ENCODE measurements at regions not wholly inside any gene's neighbourhood (a gene's known extent, or its start where the extent isn't known, plus 50 kb on each side); places are given as distances from the start of the nearest gene placed in this dataset.

DNA sequence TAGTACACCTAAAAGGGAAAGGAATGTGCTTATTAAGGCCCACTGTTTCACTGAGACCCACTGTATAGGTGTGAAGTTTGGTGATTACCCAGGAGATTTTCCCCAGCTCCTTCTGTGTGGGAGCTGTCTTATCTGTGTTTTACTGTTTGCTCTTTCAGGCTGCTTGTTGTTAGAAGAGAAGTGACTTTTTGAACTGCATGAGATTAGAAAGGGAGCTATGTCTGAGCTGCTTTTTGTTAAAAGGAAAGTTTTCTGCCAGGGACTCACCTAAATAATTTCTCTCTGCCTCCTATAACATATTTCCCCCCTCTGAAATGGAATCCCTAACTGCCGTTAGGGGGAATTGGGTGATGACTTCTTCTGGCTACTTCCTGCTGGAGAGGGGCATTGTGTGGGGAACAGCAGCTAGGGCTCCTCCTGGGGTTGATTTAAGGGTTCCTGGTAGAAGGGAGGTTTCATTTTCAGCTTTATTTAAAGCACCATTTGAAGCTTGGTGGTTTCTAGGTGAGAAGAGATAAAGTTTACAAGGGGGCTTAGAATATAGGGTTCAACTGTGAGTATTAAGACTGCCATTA is 77.1 kb upstream of the ATP11B start:
- no peak for DNase-seq (ENCODE audit: low read depth in 2 of 2)

DNA sequence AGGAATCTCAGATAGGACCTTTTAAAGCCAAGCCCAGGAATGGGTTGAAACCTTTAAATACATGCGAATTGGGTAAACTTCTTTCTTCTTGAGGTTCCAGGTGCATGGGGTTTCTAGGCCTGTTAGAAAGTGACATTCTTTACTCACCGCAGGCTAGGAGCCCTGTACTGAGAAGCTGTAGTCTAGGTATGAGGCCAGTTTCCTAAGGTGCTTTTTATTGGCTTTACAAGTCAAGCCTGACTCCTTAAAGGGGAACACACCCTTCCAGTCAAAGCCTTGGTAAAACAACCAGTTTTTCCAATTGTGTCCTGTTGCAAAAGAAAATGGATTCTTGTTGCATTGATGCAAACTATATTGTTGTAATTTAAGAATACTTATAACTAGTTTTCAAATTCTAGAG is 76.1 kb upstream of the ATP11B start:
- DNase-seq (ENCODE audit: low read depth in 2 of 2), result no peak

DNA sequence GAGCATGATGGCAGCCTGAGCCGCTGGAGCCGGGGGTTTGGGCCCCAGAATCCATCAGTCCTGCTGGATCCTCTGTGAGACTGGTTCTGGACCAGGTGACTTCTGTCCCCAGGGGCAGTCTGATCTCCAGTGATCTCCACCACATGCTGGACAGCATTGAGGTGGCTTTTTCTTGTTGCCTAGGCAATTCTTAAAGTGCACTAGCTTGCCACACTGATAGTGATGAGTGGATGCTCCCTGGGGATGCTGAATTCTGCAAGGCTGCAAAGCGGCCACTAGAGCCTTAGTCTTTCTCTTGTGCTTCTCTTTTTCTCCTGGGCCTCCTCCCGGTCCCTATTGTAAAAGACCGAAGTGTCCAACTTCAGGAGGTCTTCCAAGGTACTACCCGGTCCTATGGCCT is 70.4 kb upstream of the ATP11B start:
- DNase-seq (ENCODE audit: low read depth in 2 of 2), result no peak

DNA sequence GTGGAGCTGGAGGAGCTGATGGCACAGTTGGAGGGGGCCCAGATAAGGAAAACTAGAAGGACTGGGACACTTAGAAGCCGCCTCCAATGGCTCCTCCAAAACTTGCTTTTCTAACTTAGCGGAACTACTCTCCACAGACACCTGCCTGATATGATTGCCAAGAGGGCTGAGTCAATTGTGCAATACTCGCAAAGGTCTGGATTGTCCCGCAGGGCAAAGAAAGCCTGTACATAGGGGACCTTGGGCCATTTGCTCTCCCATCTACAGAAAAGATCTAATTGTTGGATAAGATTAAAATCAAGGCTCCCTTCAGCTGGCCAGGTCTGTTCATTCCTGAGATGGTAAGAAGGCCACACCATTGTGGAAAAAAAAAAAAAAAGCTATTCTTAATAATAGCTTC is 69.7 kb upstream of the ATP11B start:
- no peak for DNase-seq (ENCODE audit: low read depth in 2 of 2)

DNA sequence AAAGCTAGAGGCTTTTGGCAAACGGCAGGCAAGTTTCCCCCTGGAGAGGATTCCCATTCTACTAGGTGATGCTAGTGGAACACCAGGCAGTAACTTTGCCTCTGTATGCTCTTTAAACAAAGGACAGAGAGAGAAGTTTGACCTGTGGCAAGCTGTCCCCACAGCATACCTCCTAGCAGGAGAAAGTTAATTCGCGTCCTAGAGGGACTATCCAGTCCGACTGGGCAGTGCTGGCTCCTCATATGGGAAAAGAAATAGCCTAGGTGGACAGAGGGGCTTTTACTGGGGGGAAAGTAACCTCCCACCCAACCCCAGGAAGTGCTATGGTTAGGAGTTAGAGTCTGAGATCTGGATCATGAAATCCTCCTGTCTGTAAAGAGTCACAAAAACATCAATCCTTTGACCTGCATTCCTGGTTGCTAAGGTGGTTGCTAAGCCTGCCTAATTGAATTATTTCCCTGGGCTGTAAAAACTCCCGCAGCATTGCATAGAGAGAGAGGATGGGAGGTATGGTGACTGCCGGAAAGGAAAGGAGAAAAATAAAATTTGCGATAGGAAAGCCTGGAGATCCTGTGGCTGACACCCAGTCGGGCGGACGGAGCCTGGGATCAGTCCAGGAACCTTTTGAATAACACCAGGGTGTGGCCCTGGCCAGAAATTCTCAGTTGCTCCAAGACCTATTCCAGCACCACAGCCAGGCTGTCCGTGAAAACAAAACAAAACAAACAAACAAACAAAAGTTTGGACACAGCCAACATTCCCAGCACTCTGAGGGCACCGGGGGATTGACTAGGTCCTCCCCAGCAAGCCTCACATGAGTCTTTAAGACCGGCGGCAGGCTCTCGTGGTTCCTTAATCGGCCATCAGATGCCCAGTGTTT is 67.7 kb upstream of the ATP11B start:
- no peak for DNase-seq (ENCODE audit: low read depth in 2 of 2)

DNA sequence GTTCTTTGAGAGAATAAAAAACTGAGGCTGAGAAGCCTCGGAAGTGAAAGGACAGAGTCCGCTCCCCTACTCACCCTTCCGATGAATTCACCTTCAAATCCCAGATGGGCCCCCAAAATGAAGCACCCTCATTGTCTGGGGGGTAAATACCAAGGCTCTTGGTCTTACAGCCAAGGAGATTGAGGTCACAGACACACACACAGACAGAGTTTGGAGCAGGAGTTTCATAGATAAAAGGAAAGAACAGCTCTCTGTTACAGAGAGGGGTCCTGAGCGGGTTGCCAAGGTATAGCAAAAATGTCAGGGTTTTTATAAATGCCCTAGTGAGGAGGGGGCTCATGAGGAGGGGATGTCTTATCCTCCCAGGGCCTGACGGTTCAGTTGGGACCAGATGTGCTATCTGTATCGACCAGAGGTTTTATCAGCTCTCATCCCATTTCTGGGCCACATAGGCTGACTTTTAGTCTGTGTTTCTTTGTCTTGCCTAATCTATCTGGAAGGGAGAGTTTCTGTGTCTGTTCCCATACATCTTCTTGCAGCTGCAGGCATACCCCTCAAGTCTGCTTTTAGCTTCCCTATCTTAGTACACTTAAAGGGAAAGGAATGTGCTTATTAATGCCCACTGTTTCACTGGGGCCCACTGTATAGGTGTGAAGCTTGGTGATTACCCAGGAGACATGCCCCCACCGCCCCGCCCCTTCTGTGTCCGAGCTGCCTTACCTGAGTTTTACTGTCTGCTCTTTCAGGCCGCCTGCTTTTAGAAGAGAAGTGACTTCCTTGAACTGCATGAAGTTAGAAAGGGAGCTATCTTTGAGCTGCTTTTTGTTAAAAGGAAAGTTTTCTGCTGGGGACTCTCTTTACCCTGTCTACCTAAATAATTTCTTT is 66.8 kb upstream of the ATP11B start:
- DNase-seq (ENCODE audit: low read depth in 2 of 2), result no peak

DNA sequence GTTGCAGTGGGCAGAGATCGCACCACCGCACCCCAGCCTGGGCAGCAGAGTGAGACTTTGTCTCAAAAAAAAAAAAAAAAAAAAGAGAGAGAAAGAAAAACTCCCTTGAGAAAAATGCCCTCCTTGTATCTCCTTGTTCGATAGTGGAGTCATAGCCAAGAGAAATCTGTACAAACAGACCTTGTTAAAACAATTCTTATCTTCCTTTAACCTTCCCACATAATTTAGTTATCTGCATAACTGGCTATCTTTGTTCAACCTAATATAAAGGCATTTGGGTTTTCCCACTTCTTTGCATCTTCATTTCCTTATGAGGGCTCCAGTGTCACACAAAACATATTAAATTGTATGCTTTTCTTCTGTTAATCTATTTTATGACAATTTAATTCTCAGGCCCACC is 65.1 kb upstream of the ATP11B start:
- DNase-seq (ENCODE audit: low read depth in 2 of 2), result no peak

DNA sequence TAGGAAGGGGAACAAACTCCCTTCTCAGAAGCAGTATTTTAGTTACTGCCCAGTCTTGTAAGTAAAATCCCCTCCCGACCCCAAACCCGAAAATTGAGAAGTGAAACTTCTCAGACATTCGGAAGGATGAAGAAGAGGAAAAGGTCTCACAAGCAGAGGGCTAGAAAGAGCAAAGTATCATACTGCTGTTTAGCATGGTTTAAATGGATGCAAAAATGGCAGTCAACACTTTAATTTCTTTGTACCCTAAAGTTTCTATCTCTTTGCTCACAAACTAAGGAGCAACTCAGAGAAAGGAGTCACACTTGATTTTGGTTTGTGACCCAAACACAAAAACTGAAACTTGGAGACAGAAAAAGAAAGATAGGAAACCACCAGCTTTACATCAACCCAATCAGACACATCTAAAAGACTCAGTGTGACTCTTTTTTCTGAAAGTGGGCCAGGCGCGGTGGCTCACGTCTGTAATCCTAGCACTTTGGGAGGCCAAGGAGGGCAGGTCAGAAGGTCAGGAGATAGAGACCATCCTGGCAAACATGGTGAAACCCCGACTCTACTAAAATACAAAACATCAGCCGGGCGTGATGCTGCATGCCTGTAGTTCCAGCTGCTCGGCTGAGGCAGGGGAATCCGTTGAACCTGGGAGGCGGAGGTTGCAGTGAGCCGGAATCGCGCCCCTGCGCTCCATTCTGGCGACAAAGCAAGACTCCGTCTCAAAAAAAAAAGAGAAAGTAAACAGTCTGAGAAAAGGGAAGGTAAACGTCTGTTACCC is 63.2 kb upstream of the ATP11B start:
- DNase-seq (ENCODE audit: low read depth in 2 of 2), result no peak

DNA sequence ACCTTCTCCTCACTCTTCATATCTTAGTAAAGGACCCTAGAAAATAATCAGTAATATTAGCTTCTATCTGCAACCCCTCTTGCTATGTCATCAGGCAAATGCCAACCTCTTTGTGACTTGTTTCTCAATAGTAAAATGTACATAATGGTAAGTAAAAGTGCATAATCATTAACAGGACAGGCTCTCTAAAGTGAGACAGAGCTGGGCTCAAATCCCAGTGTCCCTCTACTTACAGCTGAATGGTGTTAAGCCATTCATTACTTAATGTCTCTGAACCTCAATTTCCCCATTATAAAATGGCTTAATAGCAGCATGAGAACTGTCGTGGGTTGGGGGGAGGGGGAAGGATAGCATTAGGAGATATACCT is 62.6 kb upstream of the ATP11B start:
- DNase-seq (ENCODE audit: low read depth in 2 of 2), result no peak

DNA sequence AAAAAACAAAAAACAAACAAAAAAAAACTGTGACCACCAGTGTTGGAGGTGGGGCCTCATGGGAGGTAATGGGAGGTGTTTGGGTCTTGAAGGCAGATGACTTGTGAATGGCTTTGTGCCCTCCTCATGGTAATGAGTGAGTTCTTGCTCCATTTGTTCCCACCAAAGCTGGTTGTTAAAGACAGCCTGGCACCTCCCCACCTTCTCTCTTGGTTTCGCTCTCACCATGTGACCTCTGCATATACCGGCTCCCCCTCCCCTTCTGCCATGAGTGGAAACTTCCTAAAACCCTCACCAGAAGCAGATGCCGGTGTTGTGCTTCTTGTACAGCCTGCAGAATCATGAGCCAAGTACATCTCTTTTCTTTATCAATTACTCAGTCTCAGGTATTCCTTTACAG is 61.5 kb upstream of the ATP11B start:
- no peak for DNase-seq (ENCODE audit: low read depth in 2 of 2)

DNA sequence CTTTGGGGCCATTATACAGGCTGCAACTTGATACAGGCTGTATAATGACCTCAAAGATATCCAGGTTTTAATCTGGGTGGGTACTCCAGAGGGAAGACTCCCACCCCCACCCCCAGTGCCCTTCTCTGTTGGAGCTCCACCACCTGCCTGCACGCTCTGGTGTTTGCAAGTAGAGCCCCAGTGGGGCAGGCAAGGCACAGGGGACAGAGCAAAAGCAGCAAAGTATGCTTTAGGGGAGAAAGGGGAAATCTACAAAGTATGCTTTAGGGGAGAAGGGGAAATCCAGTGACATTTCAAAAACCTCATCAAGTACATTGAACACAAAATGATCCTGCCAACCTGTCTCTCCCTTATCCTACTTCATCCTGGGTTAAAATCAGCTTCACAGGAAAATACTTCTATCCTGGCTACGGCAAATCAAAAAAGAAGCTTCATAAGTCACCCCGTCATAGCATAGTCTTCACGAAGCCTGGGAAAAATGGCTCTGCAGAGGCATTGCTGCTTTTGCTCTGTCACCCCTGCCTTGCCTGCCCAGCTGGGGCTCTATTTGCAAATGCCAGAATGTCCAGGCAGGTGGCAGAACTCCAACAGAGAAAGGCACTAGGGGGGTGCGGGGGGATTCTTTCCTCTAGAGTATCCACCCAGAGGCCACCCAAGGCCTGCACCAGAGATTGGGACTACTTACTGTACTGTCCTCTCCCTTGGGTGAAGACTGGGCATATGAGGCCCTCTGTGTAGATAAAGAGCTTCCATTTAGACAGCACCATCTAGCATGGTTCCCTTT is 60.9 kb upstream of the ATP11B start:
- no peak for DNase-seq (ENCODE audit: low read depth in 2 of 2)

DNA sequence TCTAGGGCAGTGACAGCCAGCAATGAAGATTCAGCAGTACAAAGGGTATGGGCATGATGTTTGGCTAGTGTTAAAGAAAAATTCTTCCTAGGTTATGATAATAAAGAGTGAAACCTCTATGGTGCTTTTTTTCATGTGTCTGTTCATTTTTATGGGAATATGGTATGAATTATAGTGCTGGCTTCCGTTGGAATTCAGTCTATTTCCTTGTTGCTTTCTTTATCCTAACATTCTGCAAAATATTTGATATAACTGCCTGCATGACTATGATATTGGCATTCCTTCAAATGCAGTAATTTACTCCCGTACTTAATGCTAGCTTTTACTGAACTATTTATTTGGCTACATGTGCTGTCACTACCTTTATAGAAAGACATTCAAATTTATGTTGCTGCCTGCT is 57.6 kb upstream of the ATP11B start:
- DNase-seq (ENCODE audit: low read depth in 2 of 2), result no peak

DNA sequence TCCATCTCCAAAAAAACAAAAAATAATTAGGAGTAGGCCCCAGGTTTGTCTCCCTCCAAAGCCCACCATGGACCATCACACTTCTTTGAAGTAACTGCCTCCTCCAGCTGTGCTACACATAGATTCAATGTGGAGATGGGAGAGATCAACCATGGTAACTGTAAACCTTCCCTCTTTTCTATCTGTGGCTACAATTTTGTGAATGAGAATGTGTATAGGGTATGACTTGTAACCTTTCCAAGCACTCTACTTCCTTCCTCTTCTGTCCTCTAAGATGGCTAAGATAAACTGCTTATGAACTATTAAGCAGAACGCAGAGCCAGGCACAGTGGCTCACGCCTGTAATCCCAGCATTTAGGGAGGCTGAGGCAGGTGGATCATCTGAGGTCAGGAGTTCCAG is 55.5 kb upstream of the ATP11B start:
- DNase-seq (ENCODE audit: low read depth in 2 of 2), result no peak

DNA sequence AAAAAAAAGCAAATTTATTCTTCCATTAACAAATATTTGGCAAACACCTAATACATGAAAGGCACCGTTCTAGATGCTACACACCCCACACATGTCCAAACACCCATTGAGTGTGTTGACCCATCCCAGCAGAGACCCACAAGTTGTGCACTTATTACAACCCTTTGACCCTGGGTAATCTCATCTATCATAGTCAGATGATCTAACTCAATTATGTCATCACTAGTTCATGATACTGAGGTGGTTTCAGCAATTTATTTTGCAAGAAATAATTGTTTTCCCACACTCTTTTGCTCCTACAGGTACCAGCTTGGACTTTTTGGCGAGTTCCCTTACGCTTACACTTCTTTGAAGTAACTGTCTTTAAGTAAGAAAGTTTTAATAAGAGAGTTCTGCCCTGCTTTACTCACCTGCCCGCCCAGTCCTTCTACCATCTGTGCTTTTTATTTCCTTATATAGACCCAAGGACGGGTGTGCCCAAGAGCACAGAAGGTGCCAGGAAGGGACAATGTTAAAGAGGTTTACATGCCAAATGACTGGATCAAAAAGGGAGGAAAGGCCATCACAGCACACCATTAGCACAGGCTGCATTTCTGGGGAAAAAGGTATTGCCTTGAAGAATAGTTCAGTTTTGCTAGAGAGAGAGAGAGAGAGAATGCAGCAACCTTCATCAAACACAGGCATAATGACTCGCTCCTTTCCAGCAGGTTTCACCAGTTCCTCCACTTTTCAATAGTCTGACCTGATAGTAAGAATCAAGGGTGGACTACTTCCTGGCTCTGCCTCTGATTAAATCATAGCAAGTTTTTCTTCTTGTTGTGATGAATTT is 54.5 kb upstream of the ATP11B start:
- no peak for DNase-seq (ENCODE audit: low read depth in 2 of 2)

DNA sequence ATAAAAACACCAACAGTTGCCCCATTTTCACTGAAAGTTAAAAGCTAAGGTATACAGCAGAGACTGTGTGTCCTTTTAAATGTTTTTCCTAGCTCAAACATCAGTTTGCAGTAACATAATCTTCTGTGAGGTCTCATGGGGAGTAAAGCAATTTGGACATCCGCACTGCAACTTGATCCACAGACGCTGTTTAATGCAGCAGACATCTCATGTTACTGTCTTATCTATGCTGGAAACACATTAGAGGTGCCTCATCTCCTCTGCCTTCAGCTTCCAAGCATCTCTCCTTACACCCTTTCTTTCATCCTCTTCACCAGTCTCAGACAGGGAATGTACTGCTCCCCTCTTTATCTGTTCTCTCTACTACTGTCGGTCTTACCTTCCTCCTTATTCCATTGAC is 53.7 kb upstream of the ATP11B start:
- no peak for DNase-seq (ENCODE audit: low read depth in 2 of 2)

DNA sequence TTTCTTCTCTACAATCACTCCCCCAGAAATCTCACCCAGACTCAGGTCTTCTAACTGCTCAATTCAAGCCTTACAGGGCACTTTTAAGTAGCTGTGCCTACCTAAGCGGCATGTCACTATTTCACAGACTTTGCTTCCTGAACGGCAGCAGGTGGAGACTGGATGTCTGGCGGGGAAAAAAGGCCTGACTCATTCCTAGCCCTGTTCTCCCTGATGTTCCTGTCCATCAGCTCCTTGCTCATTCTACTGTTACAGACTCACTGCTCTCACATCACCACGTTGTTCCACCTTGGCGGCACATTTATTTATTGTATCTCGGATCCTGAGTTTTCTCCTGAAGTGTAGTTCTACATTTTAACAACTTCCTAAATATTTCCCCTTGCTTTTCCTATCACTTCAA is 52.6 kb upstream of the ATP11B start:
- no peak for DNase-seq (ENCODE audit: low read depth in 2 of 2)

DNA sequence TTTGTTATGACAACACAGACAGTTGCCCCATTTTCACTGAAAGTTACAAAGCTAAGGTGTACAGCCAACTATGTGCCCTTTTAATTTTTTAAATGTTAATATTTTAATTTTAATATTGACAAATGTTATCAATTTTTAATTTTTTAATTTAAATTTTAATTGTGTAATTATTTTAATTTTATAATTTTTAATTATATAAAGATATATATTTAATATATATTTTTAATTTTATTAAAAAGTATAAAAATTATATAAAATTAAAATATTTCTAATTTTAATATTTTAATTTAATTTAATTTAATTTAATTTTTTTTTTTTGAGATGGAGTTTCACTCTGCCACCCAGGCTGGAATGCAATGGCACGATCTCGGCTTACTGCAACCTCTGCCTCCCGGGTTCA is 52.1 kb upstream of the ATP11B start:
- DNase-seq (ENCODE audit: low read depth in 2 of 2), result no peak
